OCI-LY7 (cell line): ENCODE measurements at regions not wholly inside any gene's neighbourhood (a gene's known extent, or its start where the extent isn't known, plus 50 kb on each side); places are given as distances from the start of the nearest gene placed in this dataset.

Experiments
- BruUV-seq: library from RNA; stranded (reverse); fragments of 400-500 nt; replicated peaks from 2 replicates; lab custom pipeline; 2021; lab: Mats Ljungman, UMichigan
- CTCF ChIA-PET: fragments of 300-600 bp; sonication (Branson Sonifier 250); formaldehyde crosslinking; loops from one replicate; lab custom pipeline; 2022; ENCODE audit warnings: antibody characterized with exemption; ENCODE audit not compliant: unreplicated experiment; lab: Charles Lee
- POLR2A ChIA-PET: fragments of 300-600 bp; sonication (Branson Sonifier 250); formaldehyde crosslinking; loops from one replicate; lab custom pipeline; 2022; ENCODE audit warnings: antibody characterized with exemption; lab: Charles Lee
- DNase-seq: peaks from one replicate; pipeline ENCODE4 v3.0.0-alpha.2; 2015; ENCODE audit warnings: low spot score
- H2AFZ ChIP-seq: fragments of 200-600 bp; sonication (generic), shearing (Covaris generic); 2 replicates; pipeline ENCODE4 v1.6.1; 2014; ENCODE audit warnings: mild to moderate bottlenecking, antibody characterized with exemption, low read length, moderate library complexity
- H3K27ac ChIP-seq: fragments of 200-600 bp; sonication (generic); 2 replicates; pipeline ENCODE4 v1.5.1; 2014; ENCODE audit warnings: mixed run types, low read depth, mild to moderate bottlenecking, moderate library complexity, low read length, inconsistent platforms; ENCODE audit not compliant: poor library complexity, severe bottlenecking
- H3K36me3 ChIP-seq: fragments of 200-600 bp; sonication (generic); 2 replicates; pipeline ENCODE4 v1.6.1; 2014; ENCODE audit warnings: mild to moderate bottlenecking, antibody characterized with exemption, low read length, moderate library complexity, mixed read lengths; ENCODE audit not compliant: insufficient read depth
- H3K4me1 ChIP-seq: fragments of 200-600 bp; sonication (generic); 2 replicates; pipeline ENCODE4 v1.5.1; 2014; ENCODE audit warnings: mild to moderate bottlenecking, low read length; ENCODE audit not compliant: insufficient read depth, poor library complexity, severe bottlenecking
- H3K4me2 ChIP-seq: fragments of 200-600 bp; sonication (generic); 2 replicates; pipeline ENCODE4 v1.6.1; 2014; ENCODE audit warnings: mild to moderate bottlenecking, low read length
- H3K4me3 ChIP-seq: fragments of 200-600 bp; sonication (generic); 2 replicates; pipeline ENCODE4 v1.5.1; 2014; ENCODE audit warnings: mild to moderate bottlenecking, low read depth, low read length; ENCODE audit not compliant: poor library complexity, severe bottlenecking
- H3K79me2 ChIP-seq: fragments of 200-600 bp; sonication (generic); 2 replicates; pipeline ENCODE4 v1.6.1; 2016; ENCODE audit warnings: low read depth, mild to moderate bottlenecking, low read length, moderate library complexity, mixed read lengths; ENCODE audit not compliant: insufficient read depth
- H3K9me2 ChIP-seq: fragments of 200-600 bp; sonication (generic); 2 replicates; pipeline ENCODE4 v1.6.1; 2016; ENCODE audit warnings: mild to moderate bottlenecking, low read length, mixed read lengths; ENCODE audit not compliant: insufficient read depth
- H3K9me3 ChIP-seq: fragments of 200-600 bp; sonication (generic); 2 replicates; pipeline ENCODE4 v1.6.1; 2014; ENCODE audit warnings: mild to moderate bottlenecking, mixed run types, low read length, mixed read lengths
- H4K20me1 ChIP-seq: fragments of 200-600 bp; sonication (generic); 2 replicates; pipeline ENCODE4 v1.6.1; 2014; ENCODE audit warnings: mild to moderate bottlenecking, antibody characterized with exemption, low read length, moderate library complexity, mixed read lengths; ENCODE audit not compliant: insufficient read depth
- EZH2phosphoT487 ChIP-seq: fragments of 200-600 bp; sonication (generic); IDR thresholded peaks from 2 replicates; pipeline ENCODE4 v1.6.1; 2018; ENCODE audit warnings: low read depth, borderline replicate concordance, mild to moderate bottlenecking, mixed run types, antibody characterized with exemption, low read length, moderate library complexity, mixed read lengths
- intact Hi-C: fragments of 100-400 bp; cut with micrococcal nuclease; formaldehyde crosslinking; loops from one replicate; pipeline ENCODE4 v1.10.0; 2022; ENCODE audit not compliant: unreplicated experiment
- TF ChIP-seq, protein P1 (sequence below): fragments of 200-600 bp; sonication (generic); conservative IDR thresholded peaks from 2 replicates; pipeline ENCODE4 v1.5.1; 2014; ENCODE audit warnings: mild to moderate bottlenecking, antibody characterized with exemption, low read length, moderate library complexity, mixed read lengths

DNA sequence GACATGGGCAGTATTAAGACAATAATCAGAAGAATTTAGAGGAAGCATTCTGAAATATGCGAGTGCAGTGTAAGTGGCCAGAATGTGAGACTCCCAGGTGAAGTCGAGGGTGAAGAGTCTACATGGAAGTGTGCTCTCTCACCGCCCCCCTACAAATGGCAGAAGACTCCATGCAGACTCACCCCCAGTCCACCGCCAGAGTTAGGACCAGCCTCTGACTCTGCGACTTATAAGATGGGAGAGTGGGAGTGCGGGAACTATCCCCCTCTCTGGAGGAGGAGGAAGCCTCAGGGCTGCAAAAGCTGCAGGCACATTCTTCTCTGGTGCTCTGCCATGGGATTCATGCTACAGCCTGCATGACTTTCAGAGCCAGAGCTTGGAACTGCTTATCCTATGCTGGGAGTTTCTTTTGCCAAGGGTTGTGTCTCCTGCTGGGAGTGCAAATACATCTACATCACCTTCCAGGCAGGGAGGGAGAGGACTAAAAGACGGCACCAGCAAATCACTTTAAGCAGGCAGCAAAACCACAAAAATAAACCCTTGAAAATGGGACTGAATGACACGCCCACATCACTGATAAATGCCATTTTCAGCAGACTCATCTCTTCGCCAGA, 206.7 kb upstream of the SULF2 start:
- BruUV-seq = no TSS peak
- TF ChIP-seq, protein P1, sequence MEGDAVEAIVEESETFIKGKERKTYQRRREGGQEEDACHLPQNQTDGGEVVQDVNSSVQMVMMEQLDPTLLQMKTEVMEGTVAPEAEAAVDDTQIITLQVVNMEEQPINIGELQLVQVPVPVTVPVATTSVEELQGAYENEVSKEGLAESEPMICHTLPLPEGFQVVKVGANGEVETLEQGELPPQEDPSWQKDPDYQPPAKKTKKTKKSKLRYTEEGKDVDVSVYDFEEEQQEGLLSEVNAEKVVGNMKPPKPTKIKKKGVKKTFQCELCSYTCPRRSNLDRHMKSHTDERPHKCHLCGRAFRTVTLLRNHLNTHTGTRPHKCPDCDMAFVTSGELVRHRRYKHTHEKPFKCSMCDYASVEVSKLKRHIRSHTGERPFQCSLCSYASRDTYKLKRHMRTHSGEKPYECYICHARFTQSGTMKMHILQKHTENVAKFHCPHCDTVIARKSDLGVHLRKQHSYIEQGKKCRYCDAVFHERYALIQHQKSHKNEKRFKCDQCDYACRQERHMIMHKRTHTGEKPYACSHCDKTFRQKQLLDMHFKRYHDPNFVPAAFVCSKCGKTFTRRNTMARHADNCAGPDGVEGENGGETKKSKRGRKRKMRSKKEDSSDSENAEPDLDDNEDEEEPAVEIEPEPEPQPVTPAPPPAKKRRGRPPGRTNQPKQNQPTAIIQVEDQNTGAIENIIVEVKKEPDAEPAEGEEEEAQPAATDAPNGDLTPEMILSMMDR = no peak
- no peak for TF ChIP-seq EZH2phosphoT487
- Histone ChIP-seq H2AFZ (no peak overlapping the region), H4K20me1 (no peaks in the 10 kb centered on the region), H3K79me2 (0 out of 2 replicates have a peak, but pooled peaks cover 3% of the 10 kb centered on the region), H3K36me3 (peaks cover 12% of the 10 kb centered on the region; the same call in 1 of the 2 replicates), H3K4me3 (no peak overlapping the region), H3K4me1 (peaks cover 5% of the 10 kb centered on the region), H3K9me3 (peaks cover 22% of the 10 kb centered on the region), H3K9me2 (no peaks in the 10 kb centered on the region), H3K27ac (no peak overlapping the region), H3K4me2 (no peak overlapping the region)
- ChIA-PET CTCF (no interaction called here), POLR2A (interaction anchor here (3.4 kb wide), 1 partner anchor 11 kb away, joined by 9 read pairs; no protein-coding TSS in a partner anchor)
- intact Hi-C loops = no loop called here
- no peak for DNase-seq

DNA sequence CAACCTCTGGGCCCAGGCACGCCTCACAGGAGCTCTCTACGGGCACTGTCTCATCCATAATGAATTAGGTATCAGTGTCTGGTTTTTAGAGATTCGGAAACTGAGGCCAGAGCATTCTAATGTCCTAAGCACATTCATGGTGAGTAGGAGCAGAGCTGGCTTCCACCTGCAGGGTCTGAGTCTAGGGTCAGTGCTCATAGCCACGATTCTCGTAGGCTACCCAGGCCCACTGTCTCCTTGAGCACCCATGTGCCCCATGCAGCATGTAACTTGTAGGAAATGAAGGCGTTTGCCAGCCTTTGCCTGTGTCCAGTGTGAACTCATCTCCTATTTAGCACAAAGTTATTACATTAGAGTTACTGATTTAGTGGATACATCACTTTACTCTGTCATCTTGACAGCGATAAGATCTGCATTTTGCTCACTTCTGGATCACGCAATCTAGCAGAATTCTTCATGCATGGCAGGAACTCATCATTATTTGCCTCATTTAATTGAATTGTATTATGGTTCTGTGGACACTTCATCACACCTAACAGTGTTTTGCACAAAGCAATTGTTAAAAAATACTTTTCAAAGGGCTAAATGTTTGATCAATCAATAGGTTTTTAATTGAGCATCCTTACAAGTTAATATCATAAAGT, 205.3 kb upstream of the SULF2 start:
- peaks cover 12% of the 10 kb centered on the region; the same call in 1 of the 2 replicates for H3K36me3 ChIP-seq
- no peak overlapping the region for H3K27ac ChIP-seq
- no peak for DNase-seq
- no peak overlapping the region for H2AFZ ChIP-seq
- POLR2A ChIA-PET = interaction anchor here (3.4 kb wide), 1 partner anchor 13 kb away, joined by 9 read pairs; no protein-coding TSS in a partner anchor
- H3K79me2 ChIP-seq = 0 out of 2 replicates have a peak, but pooled peaks cover 3% of the 10 kb centered on the region
- no peaks in the 10 kb centered on the region for H4K20me1 ChIP-seq
- no TSS peak for BruUV-seq
- CTCF ChIA-PET = no interaction called here
- no peaks in the 10 kb centered on the region for H3K9me2 ChIP-seq
- no peak overlapping the region for H3K4me3 ChIP-seq
- H3K9me3 ChIP-seq = peaks cover 20% of the 10 kb centered on the region
- peaks cover 9% of the 10 kb centered on the region for H3K4me1 ChIP-seq
- TF ChIP-seq, protein P1 = no peak
- no peak for TF ChIP-seq EZH2phosphoT487
- H3K4me2 ChIP-seq = no peak overlapping the region
- intact Hi-C loops = no loop called here

DNA sequence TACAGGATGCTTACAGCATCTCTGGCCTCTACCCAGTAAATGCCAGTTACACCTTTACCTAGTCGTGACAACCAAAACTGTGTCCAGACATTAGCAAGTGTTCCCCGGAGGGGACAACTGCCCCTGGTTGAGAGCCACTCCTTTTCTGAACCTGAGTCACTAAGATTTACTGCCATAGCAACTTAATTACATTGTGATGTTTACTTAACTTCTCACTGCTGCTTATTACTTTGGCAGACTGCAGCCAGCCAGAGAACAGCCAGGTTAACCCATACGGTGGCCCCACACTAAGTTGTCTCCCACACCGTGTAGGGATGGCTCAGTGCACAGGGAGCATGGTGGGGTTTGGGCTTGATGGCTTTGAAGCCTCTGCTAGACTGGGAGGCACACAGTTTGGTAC, 204.7 kb upstream of the SULF2 start:
- 0 out of 2 replicates have a peak, but pooled peaks cover 3% of the 10 kb centered on the region for H3K79me2 ChIP-seq
- no peak overlapping the region for H3K4me3 ChIP-seq
- no TSS peak for BruUV-seq
- H3K4me1 ChIP-seq = peaks cover 15% of the 10 kb centered on the region
- no peak for DNase-seq
- H3K27ac ChIP-seq = no peak overlapping the region
- no peaks in the 10 kb centered on the region for H4K20me1 ChIP-seq
- POLR2A ChIA-PET = interaction anchor here (3.4 kb wide), 1 partner anchor 13 kb away, joined by 9 read pairs; no protein-coding TSS in a partner anchor
- intact Hi-C loops = no loop called here
- TF ChIP-seq, protein P1 = no peak
- no peak for TF ChIP-seq EZH2phosphoT487
- CTCF ChIA-PET = no interaction called here
- no peak overlapping the region for H3K4me2 ChIP-seq
- H3K36me3 ChIP-seq = peaks cover 12% of the 10 kb centered on the region; the same call in 1 of the 2 replicates
- no peaks in the 10 kb centered on the region for H3K9me2 ChIP-seq
- no peak overlapping the region for H2AFZ ChIP-seq
- H3K9me3 ChIP-seq = peaks cover 18% of the 10 kb centered on the region
